Osteoblast (primary cell): ENCODE measurements at regions not wholly inside any gene's neighbourhood (a gene's known extent, or its start where the extent isn't known, plus 50 kb on each side); places are given as distances from the start of the nearest gene placed in this dataset.

Experiments
- DNase-seq: peaks from one replicate; pipeline ENCODE4 v3.0.0; 2011; ENCODE audit warnings: low spot score, mixed read lengths; ENCODE audit not compliant: insufficient read length; ENCODE audit errors: missing footprints
- H2AFZ ChIP-seq: 2 replicates; pipeline ENCODE4 v1.6.0; 2011; ENCODE audit warnings: mild to moderate bottlenecking, low read length
- H3K27ac ChIP-seq: 2 replicates; pipeline ENCODE4 v1.5.1; 2011; ENCODE audit warnings: mild to moderate bottlenecking, low read depth, low read length, moderate library complexity
- H3K27me3 ChIP-seq: 2 replicates; pipeline ENCODE4 v1.6.0; 2012; ENCODE audit warnings: mild to moderate bottlenecking, control low read depth, inconsistent platforms, low read length, moderate library complexity; ENCODE audit not compliant: insufficient read depth
- H3K36me3 ChIP-seq: 2 replicates; pipeline ENCODE4 v1.5.1; 2011; ENCODE audit warnings: mild to moderate bottlenecking, low read length, control low read depth, moderate library complexity; ENCODE audit not compliant: insufficient read depth
- H3K4me1 ChIP-seq: 2 replicates; pipeline ENCODE4 v1.5.1; 2011; ENCODE audit warnings: mild to moderate bottlenecking, low read length, control low read depth, moderate library complexity; ENCODE audit not compliant: insufficient read depth
- H3K4me2 ChIP-seq: 2 replicates; pipeline ENCODE4 v1.6.0; 2011; ENCODE audit warnings: mild to moderate bottlenecking, low read length; ENCODE audit not compliant: insufficient read depth
- H3K4me3 ChIP-seq: fragments of 200-600 bp; sonication (generic); 3 replicates; pipeline ENCODE4 v1.5.1; 2012; ENCODE audit warnings: mild to moderate bottlenecking, low read length, inconsistent platforms; ENCODE audit not compliant: insufficient read depth
- H3K79me2 ChIP-seq: 2 replicates; pipeline ENCODE4 v1.6.0; 2012; ENCODE audit warnings: mild to moderate bottlenecking, low read length, control low read depth, inconsistent platforms; ENCODE audit not compliant: insufficient read depth
- H3K9me3 ChIP-seq: 2 replicates; pipeline ENCODE4 v1.5.1; 2011; ENCODE audit warnings: low read depth, low read length, control low read depth
- H4K20me1 ChIP-seq: 2 replicates; pipeline ENCODE4 v1.6.0; 2012; ENCODE audit warnings: mild to moderate bottlenecking, low read length, control low read depth; ENCODE audit not compliant: insufficient read depth
- CTCF ChIP-seq: IDR thresholded peaks from 2 replicates; pipeline ENCODE4 v1.5.1; 2011; ENCODE audit warnings: mild to moderate bottlenecking, low read depth, low read length, moderate library complexity; ENCODE audit errors: extremely low read depth

- no peak for TF ChIP-seq CTCF
- no peaks in the 10 kb centered on the region for H3K9me3 ChIP-seq
- DNase-seq, result no peak
Measured at GRCh38 chr18:76188097-76188496, 306.9 kb downstream of the ZNF516 start.

DNA sequence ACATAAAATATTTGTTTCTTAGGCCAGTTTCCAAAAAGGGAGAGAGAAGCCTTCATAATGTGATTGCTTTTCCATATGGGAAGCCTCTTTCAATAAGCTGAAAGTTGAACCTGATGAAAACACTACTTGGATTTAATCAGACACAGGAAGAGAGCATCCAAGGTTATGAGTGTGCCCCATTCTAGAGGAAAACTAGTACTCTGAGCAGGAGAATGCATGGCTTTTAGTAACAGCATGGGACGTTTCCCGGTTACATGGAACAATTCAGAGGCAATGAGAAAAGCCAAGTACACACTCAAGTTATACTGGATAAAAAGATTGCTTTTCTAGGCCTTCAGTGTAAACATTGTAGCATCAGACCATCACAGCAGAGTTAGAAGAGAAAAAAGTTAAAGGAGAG lies 315.8 kb downstream of the ZNF516 start:
- Histone ChIP-seq H3K9me3 (no peaks in the 10 kb centered on the region), H3K27me3 (no peaks in the 10 kb centered on the region), H3K79me2 (no peaks in the 10 kb centered on the region), H3K4me2 (no peak overlapping the region), H3K36me3 (no peaks in the 10 kb centered on the region), H3K27ac (no peak overlapping the region), H2AFZ (no peak overlapping the region), H3K4me3 (no peak overlapping the region), H3K4me1 (no peaks in the 10 kb centered on the region), H4K20me1 (no peaks in the 10 kb centered on the region)
- no peak for DNase-seq
- TF ChIP-seq CTCF, result no peak

More at GRCh38 chr18:76188097-76188496, 306.9 kb downstream of the ZNF516 start:
- Histone ChIP-seq H2AFZ (no peak overlapping the region), H3K27ac (no peak overlapping the region), H3K4me3 (no peak overlapping the region), H3K4me2 (no peak overlapping the region), H3K36me3 (no peaks in the 10 kb centered on the region), H3K79me2 (no peaks in the 10 kb centered on the region), H3K4me1 (no peaks in the 10 kb centered on the region), H3K27me3 (no peaks in the 10 kb centered on the region), H4K20me1 (no peaks in the 10 kb centered on the region)

GRCh38 chr18:76177160-76177559 lies 317.9 kb downstream of the ZNF516 start:
- no peaks in the 10 kb centered on the region for H4K20me1 ChIP-seq
- no peaks in the 10 kb centered on the region for H3K9me3 ChIP-seq
- TF ChIP-seq CTCF, result no peak

GRCh38 chr18:76174451-76174850 lies 320.6 kb downstream of the ZNF516 start:
- H4K20me1 ChIP-seq, result no peaks in the 10 kb centered on the region
- no peak for DNase-seq
- no peak overlapping the region for H2AFZ ChIP-seq
- no peaks in the 10 kb centered on the region for H3K36me3 ChIP-seq
- no peaks in the 10 kb centered on the region for H3K4me1 ChIP-seq
- no peaks in the 10 kb centered on the region for H3K79me2 ChIP-seq
- TF ChIP-seq CTCF, result no peak
- H3K27me3 ChIP-seq, result no peaks in the 10 kb centered on the region
- H3K27ac ChIP-seq, result no peak overlapping the region
- no peaks in the 10 kb centered on the region for H3K9me3 ChIP-seq
- H3K4me2 ChIP-seq, result no peak overlapping the region
- no peak overlapping the region for H3K4me3 ChIP-seq

More at GRCh38 chr18:76177160-76177559, 317.9 kb downstream of the ZNF516 start:
- Histone ChIP-seq H3K4me1 (no peaks in the 10 kb centered on the region), H3K4me3 (no peak overlapping the region), H2AFZ (no peak overlapping the region), H3K4me2 (no peak overlapping the region), H3K36me3 (no peaks in the 10 kb centered on the region), H3K27me3 (no peaks in the 10 kb centered on the region), H3K27ac (no peak overlapping the region), H3K79me2 (no peaks in the 10 kb centered on the region)
- no peak for DNase-seq
